K562 (cell line): ENCODE measurements at regions not wholly inside any gene's neighbourhood (a gene's known extent, or its start where the extent isn't known, plus 50 kb on each side); places are given as distances from the start of the nearest gene placed in this dataset.

Source experiments
- ATAC-seq: fragments of 200-7000 bp; cut with Tn5 transposase; 3 replicates; pipeline ENCODE4 v1.9.1; 2020; ENCODE audit warnings: moderate library complexity
- BruUV-seq: library from RNA; stranded (reverse); fragments of 400-500 nt; replicated peaks from 2 replicates; lab custom pipeline; 2021; lab: Mats Ljungman, UMichigan
- CTCF ChIA-PET: fragments of 300-600 bp; formaldehyde crosslinking; extraction: SDS; loops from one replicate; lab custom pipeline; 2021; ENCODE audit warnings: low intra/inter-chr PET ratio; lab: Yijun Ruan, JAX
- POLR2A ChIA-PET: fragments of 300-600, 350-650 bp; sonication (Branson Sonifier 250); formaldehyde crosslinking; extraction: SDS; loops from one replicate; lab custom pipeline; 2021; ENCODE audit warnings: antibody characterized with exemption, inconsistent platforms; lab: Yijun Ruan, JAX
- DNase-seq, 4 experiments: peaks; one replicate each; pipeline versions ENCODE4 v3.0.0 to v3.0.0-alpha.2; 2011 to 2018; ENCODE audit warnings: low spot score in 3 of 4, mixed read lengths in 3 of 4; ENCODE audit errors: extremely low read depth in 1 of 4
- FAIRE-seq: peaks from 2 replicates; lab custom pipeline; 2011; peaks lifted over from hg19 to GRCh38; lab: Jason Lieb, UNC
- H2AFZ ChIP-seq: 2 replicates; pipeline ENCODE4 v1.6.0; 2011; ENCODE audit warnings: low read depth, low read length, control low read depth, inconsistent platforms
- H3K27ac ChIP-seq: fragments of 200-600 bp; 3 replicates; pipeline ENCODE4 v1.8.0; 2011; ENCODE audit warnings: low read depth, mild to moderate bottlenecking, control low read depth, inconsistent platforms, low read length, moderate library complexity, mixed read lengths; ENCODE audit errors: extremely low read depth
- H3K27me3 ChIP-seq, 2 experiments: fragments of 300-600 bp in 1 of 2; 2 replicates in 1 of 2; 3 replicates in 1 of 2; pipeline versions ENCODE4 v1.6.0 to v1.8.0; 2011; ENCODE audit warnings: inconsistent platforms in 2 of 2, low read length in 2 of 2, mild to moderate bottlenecking in 1 of 2, mixed read lengths in 1 of 2, moderate library complexity in 1 of 2; ENCODE audit not compliant: control insufficient read depth in 2 of 2, insufficient read depth in 2 of 2
- H3K36me3 ChIP-seq: fragments of 300-600 bp; 3 replicates; pipeline ENCODE4 v1.8.0; 2011; ENCODE audit warnings: mild to moderate bottlenecking, low read length, inconsistent platforms; ENCODE audit not compliant: control insufficient read depth, insufficient read depth
- H3K4me1 ChIP-seq, 2 experiments: fragments of 200-600 bp in 1 of 2; replicated peaks in 1 of 2; 2 replicates in 1 of 2; 3 replicates in 1 of 2; pipeline versions ENCODE4 v1.5.1 to v1.8.0; 2011; ENCODE audit warnings: inconsistent platforms in 2 of 2, low read length in 2 of 2, mild to moderate bottlenecking in 1 of 2, mixed read lengths in 1 of 2, moderate library complexity in 1 of 2; ENCODE audit not compliant: control insufficient read depth in 2 of 2, insufficient read depth in 2 of 2
- H3K4me2 ChIP-seq: 2 replicates; pipeline ENCODE4 v1.6.1; 2011; ENCODE audit warnings: low read length, control low read depth, inconsistent platforms, mixed read lengths; ENCODE audit not compliant: insufficient read depth
- H3K4me3 ChIP-seq: fragments of 200-600 bp; sonication (generic), shearing (Covaris generic); 2 replicates; pipeline ENCODE4 v1.5.1; 2016; ENCODE audit warnings: control low read depth, inconsistent platforms
- H3K79me2 ChIP-seq: fragments of 200-600 bp; 3 replicates; pipeline ENCODE4 v1.8.0; 2011; ENCODE audit warnings: low read length, inconsistent platforms; ENCODE audit not compliant: control insufficient read depth, insufficient read depth
- H3K9ac ChIP-seq, 2 experiments: 2 replicates each; pipeline versions ENCODE4 v1.6.0 to v1.6.1; 2011; ENCODE audit warnings: low read depth in 2 of 2, low read length in 2 of 2, control low read depth in 1 of 2, inconsistent platforms in 1 of 2, mild to moderate bottlenecking in 1 of 2, mixed read lengths in 1 of 2; ENCODE audit not compliant: insufficient read depth in 1 of 2
- H3K9me1 ChIP-seq: one replicate; pipeline ENCODE4 v1.6.0; 2011; ENCODE audit warnings: inconsistent platforms, mild to moderate bottlenecking, low read length, moderate library complexity; ENCODE audit not compliant: control insufficient read depth, insufficient read depth
- H3K9me3 ChIP-seq: replicated peaks from 2 replicates; pipeline ENCODE4 v1.5.1; 2011; ENCODE audit warnings: low read depth, low read length, inconsistent platforms; ENCODE audit not compliant: control insufficient read depth, insufficient read depth
- H4K20me1 ChIP-seq: replicated peaks from 2 replicates; pipeline ENCODE4 v1.6.1; 2011; ENCODE audit warnings: low read length, inconsistent platforms, mixed read lengths; ENCODE audit not compliant: control insufficient read depth, insufficient read depth
- HMG20A ChIP-seq: fragments of 450-650 bp; formaldehyde crosslinking; conservative IDR thresholded peaks from 2 replicates; pipeline ENCODE4 v1.4.0; 2020; ENCODE audit warnings: mild to moderate bottlenecking, mixed read lengths
- NCOA2 ChIP-seq, 2 experiments: fragments of 450-650 bp; IDR thresholded peaks; 2 replicates each; pipeline ENCODE4 v1.6.1; 2018; ENCODE audit warnings: mild to moderate bottlenecking in 2 of 2, moderate library complexity in 1 of 2; ENCODE audit not compliant: partially characterized antibody in 2 of 2
- RBM17 ChIP-seq: fragments of 200-400 bp; formaldehyde crosslinking; IDR thresholded peaks from 2 replicates; pipeline ENCODE4 v1.6.1; 2017; ENCODE audit warnings: low read depth, mild to moderate bottlenecking, low read length, borderline replicate concordance
- SMAD1 ChIP-seq: fragments of 150-350 bp; IDR thresholded peaks from 2 replicates; pipeline ENCODE4 v1.6.1; 2014; ENCODE audit warnings: low read length, low read depth; ENCODE audit not compliant: partially characterized antibody
- SRSF1 ChIP-seq: fragments of 200-400 bp; formaldehyde crosslinking; IDR thresholded peaks from 2 replicates; pipeline ENCODE4 v1.6.1; 2017; ENCODE audit warnings: mild to moderate bottlenecking, low read depth, low read length, moderate library complexity
- ZNF165 ChIP-seq: fragments of 250-450 bp; sonication (Bioruptor Pico); IDR thresholded peaks from 2 replicates; pipeline ENCODE4 v1.4.0; 2020; ENCODE audit warnings: borderline replicate concordance
- ZNF232 ChIP-seq: sonication (generic); formaldehyde crosslinking; IDR thresholded peaks from 2 replicates; pipeline ENCODE4 v1.8.0; 2022; ENCODE audit warnings: mild to moderate bottlenecking, missing genetic modification reagents
- ZNF311 ChIP-seq: fragments of 250-450 bp; sonication (Bioruptor Pico); IDR thresholded peaks from 2 replicates; pipeline ENCODE4 v1.4.0; 2020; ENCODE audit warnings: mild to moderate bottlenecking, moderate library complexity
- ZNF436 ChIP-seq: fragments of 250-450, 450-650 bp; sonication (Bioruptor Pico); formaldehyde crosslinking; IDR thresholded peaks from 2 replicates; pipeline ENCODE4 v1.7.0; 2020; ENCODE audit warnings: mild to moderate bottlenecking
- ZNF699 ChIP-seq: fragments of 250-450 bp; sonication (Bioruptor Pico); IDR thresholded peaks from 2 replicates; pipeline ENCODE4 v1.8.0; 2021; ENCODE audit warnings: mild to moderate bottlenecking, moderate library complexity; ENCODE audit not compliant: insufficient replicate concordance
- WGBS: fragments of 100-300 bp; shearing (Covaris generic); methylation state at CpG from one replicate; pipeline ENCODE4 v1.1.6; 2016; ENCODE audit warnings: low coverage, mixed read lengths; ENCODE audit not compliant: insufficient coverage; ENCODE audit errors: missing lambda C conversion rate; 5-methylcytosine and 5-hydroxymethylcytosine counted together
- in situ Hi-C: fragments of 300-500 bp; cut with MboI; formaldehyde crosslinking; loops from 4 replicates; pipeline ENCODE4 v1.15.0; 2018; ENCODE audit warnings: inconsistent platforms, mixed read lengths
- intact Hi-C: fragments of 100-400 bp; cut with micrococcal nuclease; formaldehyde crosslinking; loops from 2 replicates; pipeline ENCODE4 v1.14.2; 2022
- TF ChIP-seq, protein P1 (sequence below): sonication (generic); formaldehyde crosslinking; IDR thresholded peaks from 2 replicates; pipeline ENCODE4 v1.8.0; 2023; ENCODE audit warnings: mild to moderate bottlenecking, missing genetic modification reagents

DNA sequence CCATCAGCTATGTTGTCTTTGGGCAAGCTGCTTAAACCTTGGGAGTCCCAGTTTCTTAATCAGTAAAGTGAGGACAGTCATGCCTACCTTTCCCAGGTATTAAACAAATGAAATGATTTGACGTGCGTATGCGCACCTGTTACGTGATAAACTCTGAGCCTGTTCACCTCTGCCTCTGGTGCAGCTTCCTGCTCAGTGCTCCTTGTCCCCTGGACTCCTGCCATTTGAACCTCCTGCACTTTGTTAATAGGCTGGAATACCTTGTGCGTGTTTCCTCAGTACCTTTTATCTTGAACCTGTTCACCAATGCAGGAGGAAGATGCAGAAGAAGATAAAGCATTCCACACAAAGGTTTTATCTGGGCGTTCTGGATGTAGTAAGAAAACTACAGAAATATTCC, 211.9 kb downstream of the CEP135 start:
- Histone ChIP-seq H3K9ac (no peak overlapping the region), H3K27ac (no peak overlapping the region), H3K27me3 (peaks cover 8 to 9% of the 10 kb centered on the region in 2 experiments)
- 29% methylated on average over 6 of the region's 6 CpGs for WGBS
- TF ChIP-seq SMAD1 = no peak
- TF ChIP-seq SRSF1 = no peak
- TF ChIP-seq ZNF311 (CRISPR knock-in tag) = no peak
- no peak for TF ChIP-seq RBM17
- TF ChIP-seq ZNF165 (CRISPR knock-in tag) = no peak
- TF ChIP-seq ZNF699 (CRISPR knock-in tag) = no peak
- TF ChIP-seq, all 486 proteins: peak for 0
- Histone ChIP-seq H3K36me3 (no peaks in the 10 kb centered on the region), H3K4me1 (no peaks in the 10 kb centered on the region), H4K20me1 (no peaks in the 10 kb centered on the region), H3K79me2 (no peaks in the 10 kb centered on the region), H2AFZ (no peak overlapping the region), H3K9me3 (no peaks in the 10 kb centered on the region), H3K4me2 (no peak overlapping the region), H3K9me1 (no peaks in the 10 kb centered on the region), H3K4me3 (no peak overlapping the region)
- no peak for ATAC-seq
- no TSS peak for BruUV-seq
- in situ Hi-C loops = no loop called here
- ChIA-PET POLR2A (no interaction called here), CTCF (no interaction called here)
- no peak for DNase-seq
- intact Hi-C loops = no loop called here
- no peak for FAIRE-seq

DNA sequence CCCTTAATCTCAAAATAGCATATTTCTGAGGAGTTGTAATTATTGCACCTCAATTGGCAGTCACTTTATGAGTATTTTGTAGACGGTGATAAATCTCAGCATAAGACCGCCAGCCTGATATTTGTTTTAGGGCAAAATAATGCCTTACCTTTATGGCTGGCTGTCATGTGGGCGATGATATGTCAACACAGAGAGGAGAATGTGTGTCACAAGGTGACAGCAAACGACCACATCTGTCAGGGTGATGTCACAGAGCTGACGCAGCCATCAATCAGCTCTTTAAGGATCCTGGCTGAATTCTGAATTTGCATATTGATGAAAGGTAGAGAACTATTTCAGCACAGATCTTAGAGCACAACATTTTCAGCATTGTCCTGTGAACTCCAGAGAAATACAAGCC, 209.7 kb downstream of the CEP135 start:
- no peak for FAIRE-seq
- no peak for DNase-seq
- Histone ChIP-seq H3K9ac (no peak overlapping the region), H3K9me1 (no peaks in the 10 kb centered on the region), H2AFZ (no peak overlapping the region), H3K27ac (no peak overlapping the region), H3K4me3 (no peak overlapping the region), H4K20me1 (no peaks in the 10 kb centered on the region), H3K9me3 (no peaks in the 10 kb centered on the region), H3K4me1 (no peaks in the 10 kb centered on the region), H3K4me2 (no peak overlapping the region), H3K27me3 (peaks cover 10 to 12% of the 10 kb centered on the region in 2 experiments), H3K36me3 (no peaks in the 10 kb centered on the region), H3K79me2 (no peaks in the 10 kb centered on the region)
- intact Hi-C loops = no loop called here
- ATAC-seq = no peak
- POLR2A ChIA-PET = interaction anchor here (0.7 kb wide), 1 partner anchor 23 kb away, joined by 3 read pairs; no protein-coding TSS in a partner anchor
- no TSS peak for BruUV-seq
- WGBS = 0% methylated on average over 5 of the region's 5 CpGs
- CTCF ChIA-PET = no interaction called here
- in situ Hi-C loops = no loop called here
- no peak for TF ChIP-seq ZNF232 (CRISPR knock-in tag)
- TF ChIP-seq HMG20A (CRISPR knock-in tag) = no peak
- no peak for TF ChIP-seq ZNF436 (CRISPR knock-in tag)
- TF ChIP-seq NCOA2 (IDR thresholded peaks at IDR 0.05; ENCODE audit: partially characterized antibody in 2 of 2) = no peak
- TF ChIP-seq, protein P1, sequence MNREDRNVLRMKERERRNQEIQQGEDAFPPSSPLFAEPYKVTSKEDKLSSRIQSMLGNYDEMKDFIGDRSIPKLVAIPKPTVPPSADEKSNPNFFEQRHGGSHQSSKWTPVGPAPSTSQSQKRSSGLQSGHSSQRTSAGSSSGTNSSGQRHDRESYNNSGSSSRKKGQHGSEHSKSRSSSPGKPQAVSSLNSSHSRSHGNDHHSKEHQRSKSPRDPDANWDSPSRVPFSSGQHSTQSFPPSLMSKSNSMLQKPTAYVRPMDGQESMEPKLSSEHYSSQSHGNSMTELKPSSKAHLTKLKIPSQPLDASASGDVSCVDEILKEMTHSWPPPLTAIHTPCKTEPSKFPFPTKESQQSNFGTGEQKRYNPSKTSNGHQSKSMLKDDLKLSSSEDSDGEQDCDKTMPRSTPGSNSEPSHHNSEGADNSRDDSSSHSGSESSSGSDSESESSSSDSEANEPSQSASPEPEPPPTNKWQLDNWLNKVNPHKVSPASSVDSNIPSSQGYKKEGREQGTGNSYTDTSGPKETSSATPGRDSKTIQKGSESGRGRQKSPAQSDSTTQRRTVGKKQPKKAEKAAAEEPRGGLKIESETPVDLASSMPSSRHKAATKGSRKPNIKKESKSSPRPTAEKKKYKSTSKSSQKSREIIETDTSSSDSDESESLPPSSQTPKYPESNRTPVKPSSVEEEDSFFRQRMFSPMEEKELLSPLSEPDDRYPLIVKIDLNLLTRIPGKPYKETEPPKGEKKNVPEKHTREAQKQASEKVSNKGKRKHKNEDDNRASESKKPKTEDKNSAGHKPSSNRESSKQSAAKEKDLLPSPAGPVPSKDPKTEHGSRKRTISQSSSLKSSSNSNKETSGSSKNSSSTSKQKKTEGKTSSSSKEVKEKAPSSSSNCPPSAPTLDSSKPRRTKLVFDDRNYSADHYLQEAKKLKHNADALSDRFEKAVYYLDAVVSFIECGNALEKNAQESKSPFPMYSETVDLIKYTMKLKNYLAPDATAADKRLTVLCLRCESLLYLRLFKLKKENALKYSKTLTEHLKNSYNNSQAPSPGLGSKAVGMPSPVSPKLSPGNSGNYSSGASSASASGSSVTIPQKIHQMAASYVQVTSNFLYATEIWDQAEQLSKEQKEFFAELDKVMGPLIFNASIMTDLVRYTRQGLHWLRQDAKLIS = no peak
